ENCODE measurements at regions not wholly inside any gene's neighbourhood (a gene's known extent, or its start where the extent isn't known, plus 50 kb on each side); places are given as distances from the start of the nearest gene placed in this dataset.

- TF ChIP-seq SIN3A (IDR thresholded peaks at IDR 0.05; ENCODE audit: borderline replicate concordance, insufficient read depth, low read length) (no peak), REST (IDR thresholded peaks at IDR 0.05; ENCODE audit: insufficient read depth in 1 of 2, low read depth in 2 of 2, low read length in 2 of 2) (no peak), POLR2AphosphoS5 (IDR thresholded peaks at IDR 0.05; ENCODE audit: low read depth, low read length) (no peak), TAF1 (IDR thresholded peaks at IDR 0.05; ENCODE audit: borderline replicate concordance, insufficient read depth, low read length) (no peak), FOXP2 (optimal IDR thresholded peaks at IDR 0.05; ENCODE audit: borderline replicate concordance, extremely low read depth, extremely low read length, insufficient read depth) (no peak)
Observed at GRCh38 chr9:80143899-80144298, 572.1 kb downstream of the TLE4 start.

- no peak for TF ChIP-seq POLR2AphosphoS5 (IDR thresholded peaks at IDR 0.05; ENCODE audit: low read depth, low read length)
- TF ChIP-seq REST (IDR thresholded peaks at IDR 0.05; ENCODE audit: insufficient read depth in 1 of 2, low read depth in 2 of 2, low read length in 2 of 2), result no peak
- TF ChIP-seq SIN3A (IDR thresholded peaks at IDR 0.05; ENCODE audit: borderline replicate concordance, insufficient read depth, low read length), result no peak
- TF ChIP-seq TAF1 (IDR thresholded peaks at IDR 0.05; ENCODE audit: borderline replicate concordance, insufficient read depth, low read length), result no peak
- TF ChIP-seq FOXP2 (optimal IDR thresholded peaks at IDR 0.05; ENCODE audit: borderline replicate concordance, extremely low read depth, extremely low read length, insufficient read depth), result no peak
Observed at GRCh38 chr9:80134487-80134886, 562.7 kb downstream of the TLE4 start.

- no peak for TF ChIP-seq REST (IDR thresholded peaks at IDR 0.05; ENCODE audit: insufficient read depth in 1 of 2, low read depth in 2 of 2, low read length in 2 of 2)
- no peak for TF ChIP-seq POLR2AphosphoS5 (IDR thresholded peaks at IDR 0.05; ENCODE audit: low read depth, low read length)
- TF ChIP-seq FOXP2 (optimal IDR thresholded peaks at IDR 0.05; ENCODE audit: borderline replicate concordance, extremely low read depth, extremely low read length, insufficient read depth), result no peak
- TF ChIP-seq TAF1 (IDR thresholded peaks at IDR 0.05; ENCODE audit: borderline replicate concordance, insufficient read depth, low read length), result no peak
- no peak for TF ChIP-seq SIN3A (IDR thresholded peaks at IDR 0.05; ENCODE audit: borderline replicate concordance, insufficient read depth, low read length)
Observed at GRCh38 chr9:80131627-80132026, 559.9 kb downstream of the TLE4 start.

GRCh38 chr9:80127920-80128319, 556.2 kb downstream of the TLE4 start:
- TF ChIP-seq REST (IDR thresholded peaks at IDR 0.05; ENCODE audit: insufficient read depth in 1 of 2, low read depth in 2 of 2, low read length in 2 of 2), result no peak
- TF ChIP-seq SIN3A (IDR thresholded peaks at IDR 0.05; ENCODE audit: borderline replicate concordance, insufficient read depth, low read length), result no peak
- no peak for TF ChIP-seq TAF1 (IDR thresholded peaks at IDR 0.05; ENCODE audit: borderline replicate concordance, insufficient read depth, low read length)
- TF ChIP-seq FOXP2 (optimal IDR thresholded peaks at IDR 0.05; ENCODE audit: borderline replicate concordance, extremely low read depth, extremely low read length, insufficient read depth), result no peak
- TF ChIP-seq POLR2AphosphoS5 (IDR thresholded peaks at IDR 0.05; ENCODE audit: low read depth, low read length), result no peak

- TF ChIP-seq POLR2AphosphoS5 (IDR thresholded peaks at IDR 0.05; ENCODE audit: low read depth, low read length) (no peak), FOXP2 (optimal IDR thresholded peaks at IDR 0.05; ENCODE audit: borderline replicate concordance, extremely low read depth, extremely low read length, insufficient read depth) (no peak), SIN3A (IDR thresholded peaks at IDR 0.05; ENCODE audit: borderline replicate concordance, insufficient read depth, low read length) (no peak), TAF1 (IDR thresholded peaks at IDR 0.05; ENCODE audit: borderline replicate concordance, insufficient read depth, low read length) (no peak), REST (IDR thresholded peaks at IDR 0.05; ENCODE audit: insufficient read depth in 1 of 2, low read depth in 2 of 2, low read length in 2 of 2) (no peak)
Observed at GRCh38 chr9:80125731-80126264, 554.0 kb downstream of the TLE4 start.
